Esophagus squamous epithelium (tissue), 4 donors: ENCODE measurements at regions not wholly inside any gene's neighbourhood (a gene's known extent, or its start where the extent isn't known, plus 50 kb on each side); places are given as distances from the start of the nearest gene placed in this dataset.

Source experiments
- POLR2A ChIP-seq, 4 donors: fragments of 450-650 bp; IDR thresholded peaks; one replicate each; pipeline ENCODE4 v1.6.1; 2017; ENCODE audit warnings: antibody characterized with exemption in 4 of 4, mild to moderate bottlenecking in 4 of 4, moderate library complexity in 3 of 4
- TF ChIP-seq, protein P1 (sequence below), 6 experiments: fragments of 450-650 bp in 4 of 6; fragments of 200-600 bp in 2 of 6; sonication (generic) in 2 of 6; IDR thresholded peaks; one replicate each; pipeline ENCODE4 v1.5.1; 2016 to 2019; ENCODE audit warnings: antibody characterized with exemption in 6 of 6, mild to moderate bottlenecking in 4 of 6, moderate library complexity in 4 of 6

DNA sequence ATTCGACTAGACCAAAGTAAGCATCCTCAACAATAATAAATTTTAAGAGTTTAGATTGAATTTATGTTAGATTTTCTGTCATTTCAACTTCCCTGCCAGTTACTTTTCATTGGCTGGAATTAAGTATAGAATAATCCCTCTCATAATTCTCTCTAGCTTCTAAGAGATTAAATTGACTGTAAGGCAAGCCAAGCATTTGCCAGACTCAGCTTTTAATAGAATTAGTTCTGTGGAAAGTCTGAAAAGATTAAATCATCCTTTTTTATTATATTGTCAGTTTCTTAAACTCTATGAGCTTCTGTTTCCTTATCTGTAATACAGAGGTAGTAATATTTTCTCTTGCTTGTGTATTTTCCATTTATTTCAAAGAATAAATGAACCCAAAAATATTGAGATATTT, 77.9 kb upstream of the ZNF804A start:
- TF ChIP-seq, protein P1, sequence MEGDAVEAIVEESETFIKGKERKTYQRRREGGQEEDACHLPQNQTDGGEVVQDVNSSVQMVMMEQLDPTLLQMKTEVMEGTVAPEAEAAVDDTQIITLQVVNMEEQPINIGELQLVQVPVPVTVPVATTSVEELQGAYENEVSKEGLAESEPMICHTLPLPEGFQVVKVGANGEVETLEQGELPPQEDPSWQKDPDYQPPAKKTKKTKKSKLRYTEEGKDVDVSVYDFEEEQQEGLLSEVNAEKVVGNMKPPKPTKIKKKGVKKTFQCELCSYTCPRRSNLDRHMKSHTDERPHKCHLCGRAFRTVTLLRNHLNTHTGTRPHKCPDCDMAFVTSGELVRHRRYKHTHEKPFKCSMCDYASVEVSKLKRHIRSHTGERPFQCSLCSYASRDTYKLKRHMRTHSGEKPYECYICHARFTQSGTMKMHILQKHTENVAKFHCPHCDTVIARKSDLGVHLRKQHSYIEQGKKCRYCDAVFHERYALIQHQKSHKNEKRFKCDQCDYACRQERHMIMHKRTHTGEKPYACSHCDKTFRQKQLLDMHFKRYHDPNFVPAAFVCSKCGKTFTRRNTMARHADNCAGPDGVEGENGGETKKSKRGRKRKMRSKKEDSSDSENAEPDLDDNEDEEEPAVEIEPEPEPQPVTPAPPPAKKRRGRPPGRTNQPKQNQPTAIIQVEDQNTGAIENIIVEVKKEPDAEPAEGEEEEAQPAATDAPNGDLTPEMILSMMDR (IDR thresholded peaks at IDR 0.05): no peak
- TF ChIP-seq POLR2A (IDR thresholded peaks at IDR 0.05): no peak
